Transverse colon (tissue), 3 donors: ENCODE measurements at regions not wholly inside any gene's neighbourhood (a gene's known extent, or its start where the extent isn't known, plus 50 kb on each side); places are given as distances from the start of the nearest gene placed in this dataset.

ENCODE experiments used
- POLR2A ChIP-seq: fragments of 450-650 bp; IDR thresholded peaks from one replicate; pipeline ENCODE4 v1.6.1; 2016; ENCODE audit warnings: antibody characterized with exemption, mild to moderate bottlenecking, moderate library complexity
- POLR2AphosphoS5 ChIP-seq, 3 donors: sonication (generic); formaldehyde crosslinking; IDR thresholded peaks; one replicate each; pipeline ENCODE4 v1.6.1; 2016; ENCODE audit warnings: antibody characterized with exemption in 3 of 3

GRCh38 chr2:147512206-147512605, 332.6 kb upstream of the ACVR2A start:
- TF ChIP-seq POLR2A, result no peak
- no peak for TF ChIP-seq POLR2AphosphoS5 (IDR thresholded peaks at IDR 0.05)
